Left colon (tissue), 2 donors: ENCODE measurements at regions not wholly inside any gene's neighbourhood (a gene's known extent, or its start where the extent isn't known, plus 50 kb on each side); places are given as distances from the start of the nearest gene placed in this dataset.
A peak's percentile ranks its signal among the peaks of the same experiment; 100 is the strongest.
"Not testable (repeated sequence)": the region's sequence is repeated elsewhere in the genome, so short reads cannot be mapped to it uniquely, and the experiment has no call there.

Experiments
- ATAC-seq: fragments of 200-7000 bp; cut with Tn5 transposase; one replicate; pipeline ENCODE4 v1.9.1; 2020; ENCODE audit warnings: mild to moderate bottlenecking, moderate library complexity
- DNase-seq, 2 donors: peaks; one replicate each; pipeline ENCODE4 v3.0.0-alpha.2; 2020
- intact Hi-C, 2 donors: fragments of 100-400 bp; cut with DNase I in 1 of 2; cut with micrococcal nuclease in 1 of 2; formaldehyde crosslinking; loops; one replicate each; pipeline versions ENCODE4 v1.11.2 to v1.14.0; 2022; cut with DNase I, micrococcal nuclease
- donor health status: DM: no; HTN: no; CAD: no.
- donor health status: DM: yes; HTN: yes; CAD: no.

DNA sequence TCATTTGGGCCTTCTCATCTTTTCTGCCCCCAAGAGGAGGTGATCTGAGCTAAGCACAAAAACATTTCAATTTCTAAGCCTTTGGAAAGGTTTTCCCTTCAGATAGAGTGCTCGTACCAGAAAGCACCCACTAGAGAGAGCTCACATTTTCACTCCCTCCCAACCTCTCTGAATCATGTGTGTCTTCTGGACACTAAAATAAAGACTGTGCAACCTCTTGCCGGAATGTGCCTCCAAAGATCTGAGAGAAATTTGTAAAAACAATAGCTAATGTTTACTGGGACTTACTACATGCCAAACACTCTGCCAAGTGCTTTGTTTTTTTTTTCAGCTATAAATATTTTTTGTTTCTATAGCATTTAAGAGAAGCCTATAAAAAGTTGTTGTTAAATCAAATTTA, 120.6 kb upstream of the LNX1 start:
- intact Hi-C loops = no loop called here
- ATAC-seq = no peak

DNA sequence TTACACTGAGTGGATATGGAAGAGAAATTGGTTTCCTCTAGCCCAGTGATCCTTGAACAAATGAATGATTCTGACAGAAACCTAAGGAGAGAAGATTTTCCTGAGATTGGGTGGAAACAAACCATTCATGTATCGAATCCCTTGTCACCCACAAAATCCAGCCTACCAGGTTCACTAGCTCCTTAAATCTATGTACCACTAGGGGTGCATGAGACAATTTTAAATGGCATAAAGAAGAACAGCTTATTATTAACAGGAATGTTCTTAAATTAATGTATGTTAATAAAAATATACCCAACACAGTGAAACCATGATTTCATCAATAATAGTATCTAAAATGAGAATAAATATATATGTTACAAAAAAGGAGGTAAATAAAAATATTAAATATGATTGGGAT, 118.4 kb upstream of the LNX1 start:
- ATAC-seq (no peak), DNase-seq (no peak)
- intact Hi-C loops = loop anchor here in 1 of 2 donors (5.0 kb wide), 2 partner anchors 332 to 518 kb away; partner anchors contain the start of genes FIP1L1 and PDGFRA

More for the DNA sequence above, 120.6 kb upstream of the LNX1 start:
- DNase-seq = no peak

DNA sequence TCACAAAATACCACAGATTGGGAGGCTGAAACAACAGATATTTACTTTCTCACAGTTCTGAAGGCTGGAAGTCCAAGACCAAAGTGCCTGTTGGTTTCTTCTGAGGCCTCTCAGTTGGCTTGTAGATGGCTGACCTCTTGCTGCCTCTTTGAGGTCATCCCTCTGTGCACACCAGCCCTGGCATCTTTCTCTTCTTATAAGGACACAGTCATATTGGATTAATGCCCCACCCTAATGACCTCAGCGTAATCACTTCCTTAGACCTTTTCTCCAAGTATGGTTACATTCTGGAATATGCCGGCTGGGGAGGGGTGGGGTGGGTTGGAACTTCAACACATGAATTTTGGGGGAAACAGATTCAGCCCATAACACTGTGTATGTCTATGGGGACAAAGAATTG, 116.2 kb upstream of the LNX1 start:
- intact Hi-C loops = loop anchor here in 1 of 2 donors (5.0 kb wide), 2 partner anchors 330 to 520 kb away; partner anchors contain the start of genes FIP1L1 and PDGFRA
- no peak for DNase-seq
- ATAC-seq = no peak

DNA sequence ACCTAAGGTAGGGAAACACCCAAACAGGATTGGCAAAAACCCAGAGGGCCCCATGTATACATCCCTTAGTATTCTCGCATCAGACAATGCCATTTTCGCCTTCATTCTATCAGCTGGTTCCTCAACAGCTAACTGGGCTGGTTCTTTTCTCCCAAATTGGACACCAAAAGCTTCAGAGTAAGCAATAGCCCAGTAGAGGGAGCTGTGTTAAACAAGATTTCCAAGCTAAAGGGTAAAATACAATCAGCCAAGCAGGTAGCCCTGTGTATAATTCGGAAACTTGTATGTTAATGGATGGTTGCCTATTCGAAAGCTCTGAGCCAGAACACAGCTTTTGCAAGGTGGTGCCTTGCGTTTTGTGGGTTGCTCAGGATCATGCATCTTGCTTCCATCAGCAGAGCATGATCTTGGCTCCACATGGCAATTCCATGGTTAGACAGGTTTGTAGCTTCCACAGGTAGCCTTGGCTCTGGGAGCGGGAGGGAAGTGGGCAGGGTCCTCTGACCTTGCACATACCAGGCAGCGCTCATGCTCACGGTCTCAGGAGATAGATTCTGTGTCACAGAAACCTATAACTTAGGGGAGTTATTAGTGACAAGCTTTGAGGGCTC, 115.2 kb upstream of the LNX1 start:
- DNase-seq (no peak), ATAC-seq (peak; percentile 30)
- intact Hi-C loops = loop anchor here in 1 of 2 donors (5.0 kb wide), 2 partner anchors 329 to 521 kb away; partner anchors contain the start of genes FIP1L1 and PDGFRA

DNA sequence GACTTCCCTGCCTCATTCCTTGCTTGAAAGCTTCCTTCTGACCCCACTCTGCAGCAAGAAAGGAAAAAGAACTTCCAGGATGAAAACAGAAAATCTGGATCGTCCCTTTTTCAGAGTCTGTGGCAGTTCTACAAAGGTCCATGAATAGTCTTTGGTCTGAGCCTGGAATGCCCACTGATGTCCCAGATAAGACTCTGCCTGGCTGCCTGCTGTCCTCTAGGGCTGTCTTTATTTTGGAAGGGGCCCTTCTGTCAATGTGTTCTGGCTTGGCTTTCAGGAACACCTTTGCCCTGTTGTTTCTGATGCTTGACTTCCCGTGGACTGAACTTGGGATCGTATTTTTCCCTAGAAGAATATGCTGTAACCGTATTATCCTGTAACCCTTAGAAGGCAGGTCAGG, 114.7 kb upstream of the LNX1 start:
- intact Hi-C loops = loop anchor here in 1 of 2 donors (5.0 kb wide), 2 partner anchors 329 to 521 kb away; partner anchors contain the start of genes FIP1L1 and PDGFRA
- no peak for DNase-seq
- ATAC-seq = no peak

DNA sequence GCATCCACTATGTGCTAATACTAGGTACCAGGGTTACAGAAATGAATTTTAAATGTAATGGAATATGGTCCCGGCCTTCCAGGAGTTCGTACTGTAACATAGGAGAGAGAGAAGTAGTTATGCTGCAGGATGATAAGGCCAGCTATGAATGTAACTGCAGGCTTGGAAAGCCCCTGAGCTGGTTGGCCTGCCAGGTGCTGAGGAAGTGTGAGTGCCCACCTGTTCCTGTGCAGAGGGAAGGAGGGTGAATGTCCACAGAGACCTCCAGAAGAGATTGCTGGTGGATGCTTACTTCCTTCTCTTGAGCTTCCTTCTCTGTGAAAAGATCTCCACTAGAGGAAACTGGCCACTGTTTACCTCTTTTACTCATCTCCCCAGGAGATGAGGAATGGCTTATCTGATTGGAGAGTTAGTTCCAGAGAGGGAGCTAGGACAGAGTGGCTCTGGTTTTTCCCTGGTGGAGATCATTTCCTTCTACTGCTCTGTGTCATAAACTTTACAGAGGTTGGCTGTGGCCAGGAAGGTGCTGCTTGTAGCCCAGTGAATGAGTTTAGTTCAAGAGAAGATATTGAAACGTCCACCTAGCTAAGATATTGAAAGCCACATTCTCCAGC, 114.0 kb upstream of the LNX1 start:
- peak; percentile 65 for ATAC-seq
- intact Hi-C loops = loop anchor here in 1 of 2 donors (5.0 kb wide), 2 partner anchors 328 to 522 kb away; partner anchors contain the start of genes FIP1L1 and PDGFRA
- no peak for DNase-seq

DNA sequence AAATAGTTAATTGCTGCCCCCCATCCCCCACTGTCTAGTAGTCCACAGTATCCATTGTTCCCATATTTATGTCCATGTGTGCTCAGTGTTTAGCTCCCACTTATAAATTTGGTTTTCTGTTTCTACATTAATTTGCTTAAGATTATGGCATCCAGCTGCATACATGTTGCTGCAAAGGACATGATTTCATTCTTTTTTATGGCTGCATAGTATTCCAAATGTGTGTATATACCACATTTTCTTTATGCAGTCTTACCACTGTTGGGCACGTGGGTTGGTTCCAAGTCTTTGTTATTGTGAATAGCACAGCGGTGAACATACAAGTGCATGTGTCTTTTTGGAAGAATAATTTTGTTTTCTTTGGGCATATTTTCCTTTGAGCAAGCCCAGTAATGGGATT, 113.0 kb upstream of the LNX1 start:
- intact Hi-C loops = no loop called here
- DNase-seq (no peak), ATAC-seq (no peak)

DNA sequence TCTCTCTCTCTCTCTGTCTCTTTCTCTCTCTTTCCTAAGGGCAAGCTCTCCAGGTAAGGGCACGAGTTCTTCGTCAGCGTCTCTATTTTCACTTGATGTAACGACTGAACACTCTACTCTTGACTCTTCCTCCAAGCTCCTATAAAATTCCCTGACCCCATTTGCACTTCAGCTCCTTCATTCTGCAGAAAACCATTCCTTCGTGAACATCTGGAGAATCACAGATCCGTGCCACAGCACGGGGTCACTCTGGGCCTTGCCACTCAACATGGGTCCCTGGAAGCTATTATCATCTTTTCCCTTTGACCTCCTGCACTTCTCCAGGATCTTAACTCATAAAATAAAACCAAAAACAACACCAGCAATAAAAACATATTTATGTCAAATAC, 112.0 kb upstream of the LNX1 start:
- DNase-seq (no peak), ATAC-seq (no peak)
- intact Hi-C loops = no loop called here

DNA sequence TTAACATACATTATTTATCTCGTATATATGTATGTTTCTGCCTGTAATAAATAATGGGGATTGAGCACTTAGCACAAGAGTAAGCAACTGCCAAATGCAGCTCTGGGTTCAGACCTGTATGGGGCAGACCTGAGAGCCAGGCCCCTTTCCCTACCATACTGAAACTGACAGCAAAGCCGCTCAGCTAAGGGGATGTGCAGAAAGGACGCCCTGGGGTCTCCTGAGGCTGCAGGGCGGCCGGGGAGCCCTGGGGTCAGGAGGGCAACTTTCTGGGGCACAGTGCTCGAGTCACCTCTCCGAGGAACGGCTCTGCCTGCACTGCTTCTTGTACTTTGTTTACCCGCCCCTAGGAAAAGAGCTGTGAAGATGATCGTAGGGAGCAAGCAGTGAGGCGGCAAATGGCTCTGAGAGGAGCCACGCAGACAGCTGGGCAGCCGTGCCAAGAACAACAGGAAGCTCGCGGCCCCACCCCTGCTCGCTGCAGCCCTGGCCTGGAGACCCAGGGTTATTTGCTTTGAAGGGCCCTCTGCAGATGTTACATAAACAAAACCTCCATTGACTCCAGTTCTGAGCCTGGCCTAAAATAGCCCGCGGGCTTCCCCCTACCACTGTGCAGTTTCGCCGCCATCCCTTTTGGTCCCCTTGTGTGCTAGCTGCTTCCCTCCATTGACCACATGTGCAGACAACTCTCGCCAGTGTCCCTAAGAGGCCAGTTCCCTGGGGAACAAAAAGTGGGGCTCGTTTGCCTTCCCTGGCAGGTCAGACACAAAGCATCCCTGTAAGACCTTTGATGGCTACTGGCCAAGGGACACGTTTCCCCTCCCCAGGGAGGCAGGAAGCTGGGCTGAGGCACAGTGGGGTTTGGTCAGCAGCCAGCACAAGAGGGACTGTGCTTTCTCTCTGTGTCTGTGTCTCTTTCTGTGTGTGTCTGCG, 111.3 kb upstream of the LNX1 start:
- ATAC-seq = peak; percentile 97
- peak; percentile 71 to 83 for DNase-seq
- intact Hi-C loops = no loop called here

DNA sequence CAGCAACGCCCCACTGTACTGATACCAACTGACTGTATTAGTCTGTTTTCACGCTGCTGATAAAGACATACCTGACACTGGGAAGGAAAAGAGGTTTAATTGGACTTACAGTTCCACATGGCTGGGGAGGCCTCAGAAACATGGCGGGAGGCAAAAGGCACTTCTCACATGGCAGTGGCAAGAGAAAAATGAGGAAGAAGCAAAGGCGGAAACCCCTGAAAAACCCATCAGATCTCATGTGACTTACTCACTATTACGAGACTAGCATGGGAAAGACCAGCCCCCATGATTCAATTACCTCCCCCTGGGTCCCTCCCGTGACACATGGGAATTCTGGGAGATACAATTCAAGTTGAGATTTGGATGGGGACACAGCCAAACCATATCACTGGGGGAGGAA, 110.0 kb upstream of the LNX1 start:
- DNase-seq, intact Hi-C loops, ATAC-seq: not testable (repeated sequence)

DNA sequence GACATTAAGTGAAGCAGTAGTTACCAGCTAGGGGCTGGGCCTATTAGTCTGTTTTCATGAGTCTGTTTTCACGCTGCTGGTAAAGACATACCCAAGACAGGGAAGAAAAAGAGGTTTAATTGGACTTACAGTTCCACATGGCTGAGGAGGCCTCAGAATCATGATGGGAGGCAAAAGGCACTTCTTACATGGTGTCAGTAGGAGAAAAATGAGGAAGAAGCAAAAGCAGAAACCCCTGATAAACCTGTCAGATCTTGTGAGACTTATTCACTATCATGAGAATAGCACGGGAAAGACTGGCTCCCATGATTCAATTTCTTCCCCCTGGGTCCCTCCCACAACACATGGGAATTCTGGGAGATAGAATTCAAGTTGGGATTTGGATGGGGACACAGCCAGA, 108.0 kb upstream of the LNX1 start:
- intact Hi-C loops, ATAC-seq, DNase-seq: not testable (repeated sequence)

DNA sequence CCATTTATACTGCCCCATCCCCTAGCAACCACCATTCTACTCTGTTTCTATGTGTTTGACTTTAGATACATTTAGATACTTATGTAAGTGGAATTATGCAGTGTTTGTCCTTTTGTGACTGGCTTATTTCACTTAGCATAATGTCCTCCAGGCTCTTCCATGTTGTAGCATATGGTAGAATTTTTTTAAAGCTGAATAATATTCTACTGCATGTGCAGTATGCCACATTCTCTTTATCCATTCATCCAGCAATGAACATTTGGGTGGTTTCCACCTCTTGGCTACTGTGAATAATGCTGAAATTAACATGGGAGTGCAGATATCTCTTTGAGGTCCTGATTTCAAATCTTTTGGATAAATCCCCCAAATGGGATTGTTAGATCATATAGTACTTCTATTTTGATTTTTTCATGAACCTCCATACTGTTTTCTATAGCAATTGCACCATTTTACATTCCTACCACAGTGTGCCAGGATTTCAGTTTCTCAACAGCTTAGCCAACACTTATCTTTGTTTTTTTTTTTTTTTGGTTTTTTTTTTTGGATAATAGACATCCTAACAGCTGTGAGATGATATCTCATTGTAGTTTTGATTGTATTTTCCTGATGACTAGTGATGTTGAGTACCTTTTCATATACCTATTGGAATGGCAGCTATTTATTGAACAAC, 105.9 kb upstream of the LNX1 start:
- intact Hi-C loops = no loop called here
- no peak for ATAC-seq
- DNase-seq = no peak

DNA sequence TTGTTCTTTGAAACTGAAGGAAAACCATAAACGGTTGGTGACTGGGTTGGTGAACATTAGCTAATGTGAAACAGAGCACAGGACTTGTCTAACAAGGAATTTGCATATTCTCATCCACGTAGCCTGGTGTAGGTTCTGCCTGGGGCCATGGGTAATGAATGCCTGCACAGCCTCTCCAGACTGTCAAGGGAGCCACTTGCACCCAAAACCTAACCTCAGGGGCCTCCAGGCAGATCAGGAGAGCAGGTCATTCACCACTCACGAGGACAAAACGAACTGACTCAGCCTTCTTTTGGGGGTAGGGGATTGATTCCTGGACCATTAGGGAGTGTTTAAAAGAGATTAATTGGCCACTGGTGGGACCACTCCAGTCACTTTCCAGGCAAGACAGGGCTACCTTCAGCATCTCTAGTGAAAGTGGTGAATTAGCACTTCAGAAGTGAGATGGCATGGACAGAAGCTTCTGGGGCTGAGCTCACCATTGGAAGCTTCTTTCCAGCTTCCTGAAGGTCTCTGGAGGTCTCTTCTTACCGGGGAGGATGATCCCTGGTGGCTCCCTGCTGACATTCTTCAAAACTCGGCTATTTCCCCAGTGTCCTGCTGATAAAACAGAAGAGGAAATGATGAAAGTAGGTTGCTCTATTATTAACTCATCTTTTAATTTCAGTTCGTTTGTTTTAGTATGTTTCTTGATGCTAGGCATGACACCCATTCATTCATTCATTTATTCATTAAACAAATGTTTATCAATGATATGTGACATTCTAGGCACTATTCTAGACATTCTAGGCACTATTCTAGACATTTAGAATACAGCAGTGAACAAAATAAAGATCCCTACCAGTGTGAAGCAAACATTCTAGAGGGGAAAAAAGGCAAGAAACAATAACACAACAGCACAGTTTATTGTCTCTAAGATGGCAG, 104.5 kb upstream of the LNX1 start:
- intact Hi-C loops = no loop called here
- ATAC-seq (no peak), DNase-seq (no peak)

DNA sequence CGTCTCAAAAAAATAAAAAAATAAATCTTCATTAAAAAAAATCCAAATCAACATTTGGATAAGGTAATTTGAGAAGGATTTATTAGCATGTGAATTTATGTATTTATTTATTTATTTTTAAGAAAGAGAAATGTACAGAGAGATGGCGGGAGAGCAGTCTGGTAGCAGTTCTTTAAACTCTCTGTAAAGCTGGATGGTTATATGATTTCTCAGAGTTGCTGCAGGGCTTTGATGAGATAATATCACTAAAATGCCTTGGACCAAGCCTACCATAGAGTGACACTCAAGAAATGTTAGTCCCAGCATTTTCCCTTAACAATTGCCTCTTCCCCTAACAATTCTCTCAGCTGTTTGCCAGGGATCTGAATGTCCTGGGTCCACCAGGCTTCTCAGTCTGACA, 103.4 kb upstream of the LNX1 start:
- intact Hi-C loops = no loop called here
- DNase-seq (no peak), ATAC-seq (no peak)

DNA sequence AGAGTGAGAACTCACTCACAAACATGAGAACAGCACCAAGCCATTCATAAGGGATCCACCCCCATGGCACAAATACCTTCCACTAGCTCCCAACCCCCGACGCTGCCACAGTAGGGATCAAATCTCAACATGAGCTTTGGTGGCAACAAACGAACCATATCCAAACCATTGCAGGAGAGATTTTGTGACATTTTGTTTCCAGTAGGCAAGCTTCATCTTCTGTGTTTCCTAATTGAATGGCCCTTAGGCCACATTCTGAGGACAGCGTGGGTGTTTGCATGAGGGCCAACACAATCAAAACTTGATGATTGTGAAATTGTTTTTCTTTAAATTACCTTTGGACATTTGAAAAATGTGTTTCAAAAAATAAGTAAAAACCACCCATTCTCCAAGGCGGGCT, 102.6 kb upstream of the LNX1 start:
- DNase-seq (no peak), ATAC-seq (no peak)
- intact Hi-C loops = no loop called here

DNA sequence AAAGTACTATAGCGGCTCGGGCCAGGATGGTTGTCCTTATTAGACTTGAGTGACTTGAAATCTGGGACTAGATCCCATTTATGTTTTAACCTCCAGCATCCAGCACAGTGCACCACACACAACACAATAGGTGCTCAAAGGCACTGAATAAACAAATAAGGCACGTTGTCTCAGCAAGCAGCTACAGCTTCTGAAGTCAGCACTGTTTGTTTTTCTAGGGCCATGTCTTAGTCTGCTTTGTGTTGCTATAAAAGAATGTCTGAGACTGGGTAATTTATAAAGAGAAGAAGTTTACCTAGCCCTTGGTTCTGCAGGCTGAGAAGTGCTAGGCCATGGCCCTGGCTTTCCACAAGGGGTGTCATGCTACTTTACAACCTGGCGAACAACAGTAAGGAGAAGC, 102.1 kb upstream of the LNX1 start:
- DNase-seq (no peak), ATAC-seq (no peak)
- intact Hi-C loops = no loop called here

DNA sequence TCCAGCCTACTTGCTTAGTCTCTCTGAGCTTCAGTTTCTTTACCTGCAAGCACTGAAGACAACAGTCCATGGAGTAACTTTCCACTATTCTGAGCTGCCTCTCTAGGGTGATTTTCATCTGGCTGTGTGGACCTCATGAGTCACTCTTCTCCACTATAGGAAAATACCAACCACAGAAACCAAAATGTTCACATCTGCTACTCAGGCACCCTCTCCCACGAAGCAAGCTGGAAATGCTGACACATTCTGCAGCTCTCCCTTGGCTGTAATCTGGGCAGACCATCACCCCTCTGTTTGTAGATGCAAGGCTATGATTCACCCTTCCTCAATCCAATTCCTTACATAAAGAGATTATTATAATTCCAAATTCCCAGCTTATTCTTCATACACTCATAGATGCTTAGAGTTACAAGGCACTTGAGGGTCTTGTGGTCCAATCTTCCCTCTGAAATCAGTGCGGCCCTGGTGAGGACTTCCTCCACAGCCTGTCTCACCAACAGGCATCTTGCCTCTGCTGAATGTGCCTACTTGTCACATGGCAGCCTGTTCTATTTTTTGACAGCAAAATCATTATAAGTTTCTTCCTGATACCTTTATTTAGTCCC, 97.0 kb upstream of the LNX1 start:
- DNase-seq = no peak
- intact Hi-C loops = no loop called here
- ATAC-seq = no peak

DNA sequence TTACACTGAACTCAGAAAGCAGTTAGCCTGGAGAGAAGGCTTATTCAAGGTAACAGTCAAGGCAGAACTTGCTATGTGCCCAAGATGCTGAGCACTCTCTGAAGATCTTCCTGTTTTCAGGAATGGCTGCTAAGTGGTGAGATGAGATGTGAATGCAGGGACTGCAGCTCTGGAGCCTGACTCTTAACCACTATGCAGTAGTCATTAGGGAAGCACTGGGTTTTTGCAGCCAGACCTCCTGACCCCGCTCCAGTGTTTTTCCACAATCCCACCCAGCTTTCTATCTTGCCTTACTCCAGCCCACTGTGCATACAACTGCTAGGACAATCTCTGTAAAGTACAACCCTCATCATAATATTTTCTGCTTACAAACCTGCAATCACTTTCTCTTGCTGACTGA, 95.2 kb upstream of the LNX1 start:
- no peak for DNase-seq
- intact Hi-C loops = no loop called here
- no peak for ATAC-seq
